ENCODE measurements at regions not wholly inside any gene's neighbourhood (a gene's known extent, or its start where the extent isn't known, plus 50 kb on each side); places are given as distances from the start of the nearest gene placed in this dataset.

DNA sequence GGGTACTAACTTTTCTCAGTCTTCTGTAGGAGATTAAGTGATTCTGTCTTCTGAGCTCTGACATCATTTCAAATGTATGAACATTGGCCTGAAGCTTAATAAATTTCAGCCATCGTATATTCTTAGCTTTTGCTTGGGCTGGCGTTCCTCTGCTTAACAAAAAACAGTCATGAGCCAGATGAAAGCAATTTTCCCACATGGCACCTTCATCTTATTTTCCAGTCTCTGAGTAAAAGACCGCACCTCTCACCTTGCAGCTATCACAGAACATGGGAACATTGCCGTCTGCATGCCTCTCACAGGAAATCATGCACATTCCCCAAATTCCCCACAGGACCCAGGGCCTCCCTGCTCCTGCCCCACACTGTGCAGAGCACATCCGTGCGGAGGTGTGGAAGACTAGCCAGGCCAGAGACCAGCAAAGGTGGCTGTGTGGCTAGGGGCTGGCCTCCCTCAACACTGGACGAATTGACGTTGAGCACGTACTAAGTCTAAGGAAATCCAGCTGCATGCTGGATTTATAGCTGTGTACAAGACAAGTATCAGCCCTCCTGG, 531.8 kb upstream of the ID2 start:
- TF ChIP-seq ZNF311 (CRISPR knock-in tag; IDR thresholded peaks at IDR 0.05): no peak
- no peak for TF ChIP-seq BHLHE40 (IDR thresholded peaks at IDR 0.05; ENCODE audit: low read length)
- TF ChIP-seq, protein P1, sequence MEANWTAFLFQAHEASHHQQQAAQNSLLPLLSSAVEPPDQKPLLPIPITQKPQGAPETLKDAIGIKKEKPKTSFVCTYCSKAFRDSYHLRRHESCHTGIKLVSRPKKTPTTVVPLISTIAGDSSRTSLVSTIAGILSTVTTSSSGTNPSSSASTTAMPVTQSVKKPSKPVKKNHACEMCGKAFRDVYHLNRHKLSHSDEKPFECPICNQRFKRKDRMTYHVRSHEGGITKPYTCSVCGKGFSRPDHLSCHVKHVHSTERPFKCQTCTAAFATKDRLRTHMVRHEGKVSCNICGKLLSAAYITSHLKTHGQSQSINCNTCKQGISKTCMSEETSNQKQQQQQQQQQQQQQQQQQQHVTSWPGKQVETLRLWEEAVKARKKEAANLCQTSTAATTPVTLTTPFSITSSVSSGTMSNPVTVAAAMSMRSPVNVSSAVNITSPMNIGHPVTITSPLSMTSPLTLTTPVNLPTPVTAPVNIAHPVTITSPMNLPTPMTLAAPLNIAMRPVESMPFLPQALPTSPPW (CRISPR knock-in tag; IDR thresholded peaks at IDR 0.05): no peak
- no peak for TF ChIP-seq ZNF146 (CRISPR knock-in tag; IDR thresholded peaks at IDR 0.05; ENCODE audit: unreplicated experiment)
- no peak for TF ChIP-seq POU5F1 (IDR thresholded peaks at IDR 0.05; ENCODE audit: borderline replicate concordance, low read depth, low read length, partially characterized antibody)
- TF ChIP-seq, protein P2, sequence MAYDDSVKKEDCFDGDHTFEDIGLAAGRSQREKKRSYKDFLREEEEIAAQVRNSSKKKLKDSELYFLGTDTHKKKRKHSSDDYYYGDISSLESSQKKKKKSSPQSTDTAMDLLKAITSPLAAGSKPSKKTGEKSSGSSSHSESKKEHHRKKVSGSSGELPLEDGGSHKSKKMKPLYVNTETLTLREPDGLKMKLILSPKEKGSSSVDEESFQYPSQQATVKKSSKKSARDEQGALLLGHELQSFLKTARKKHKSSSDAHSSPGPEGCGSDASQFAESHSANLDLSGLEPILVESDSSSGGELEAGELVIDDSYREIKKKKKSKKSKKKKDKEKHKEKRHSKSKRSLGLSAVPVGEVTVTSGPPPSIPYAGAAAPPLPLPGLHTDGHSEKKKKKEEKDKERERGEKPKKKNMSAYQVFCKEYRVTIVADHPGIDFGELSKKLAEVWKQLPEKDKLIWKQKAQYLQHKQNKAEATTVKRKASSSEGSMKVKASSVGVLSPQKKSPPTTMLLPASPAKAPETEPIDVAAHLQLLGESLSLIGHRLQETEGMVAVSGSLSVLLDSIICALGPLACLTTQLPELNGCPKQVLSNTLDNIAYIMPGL (CRISPR knock-in tag; IDR thresholded peaks at IDR 0.05): no peak
- TF ChIP-seq USF1 (CRISPR knock-in tag; IDR thresholded peaks at IDR 0.05): no peak
- no peak for TF ChIP-seq TGIF2 (CRISPR knock-in tag; IDR thresholded peaks at IDR 0.05)

All from K562 (cell line).